CD1c-positive myeloid dendritic cell (primary cell): ENCODE measurements at regions not wholly inside any gene's neighbourhood (a gene's known extent, or its start where the extent isn't known, plus 50 kb on each side); places are given as distances from the start of the nearest gene placed in this dataset.
A peak's percentile ranks its signal among the peaks of the same experiment; 100 is the strongest.

Source experiments
- DNase-seq: peaks from one replicate; pipeline ENCODE4 v3.0.0-alpha.2; 2016; ENCODE audit errors: extremely low spot score

- DNase-seq, result no peak
These were observed 66.3 kb upstream of the UFM1 start for GRCh38 chr13:38283346-38283745.

GRCh38 chr13:38265132-38265497 lies 84.5 kb upstream of the UFM1 start:
- no peak for DNase-seq

GRCh38 chr13:38264363-38265131 lies 85.1 kb upstream of the UFM1 start:
- DNase-seq, result no peak

- no peak for DNase-seq
These were observed 87.4 kb upstream of the UFM1 start for GRCh38 chr13:38262211-38262610.

GRCh38 chr13:38255600-38255999 lies 94.1 kb upstream of the UFM1 start:
- no peak for DNase-seq

DNA sequence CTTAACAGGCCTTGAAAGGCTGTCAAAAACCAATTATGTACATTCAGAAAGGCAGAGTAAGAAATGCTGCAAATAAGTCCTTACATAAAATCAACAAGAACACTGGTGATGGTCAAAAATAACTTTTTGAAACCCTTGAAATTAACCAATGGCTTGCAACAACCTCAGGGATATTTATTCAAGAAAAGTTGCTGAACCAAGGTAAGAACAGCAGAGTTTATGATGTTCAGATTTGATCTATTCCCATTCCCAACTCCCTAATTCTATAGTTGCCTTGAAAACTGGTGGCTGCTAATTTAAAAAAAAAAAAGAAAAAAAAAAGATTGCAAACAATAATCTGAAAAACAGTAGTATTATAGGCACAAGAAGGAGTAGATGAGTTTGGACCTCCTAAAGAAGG lies 109.8 kb upstream of the UFM1 start:
- no peak for DNase-seq

DNA sequence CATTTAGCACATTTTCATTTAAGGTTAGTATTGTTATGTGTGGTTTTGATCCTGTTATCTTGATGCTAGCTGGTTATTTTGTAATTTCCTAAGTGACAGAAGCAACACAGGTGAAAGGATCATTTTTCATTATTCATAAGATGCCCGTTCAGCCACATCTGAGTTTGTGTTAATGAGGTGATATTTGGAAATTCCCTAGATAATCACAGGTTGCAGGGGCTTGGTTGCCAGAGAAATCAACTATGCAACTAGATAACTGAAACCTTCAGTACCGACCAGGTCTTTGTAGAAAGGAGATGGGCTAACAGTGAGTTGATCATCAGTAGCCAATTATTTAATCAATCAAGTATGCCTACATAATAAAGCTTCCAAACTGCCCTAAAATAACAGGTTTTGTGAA lies 121.3 kb upstream of the UFM1 start:
- DNase-seq, result no peak

GRCh38 chr13:38226496-38226895 lies 123.2 kb upstream of the UFM1 start:
- DNase-seq, result no peak

GRCh38 chr13:38223089-38223488 lies 126.6 kb upstream of the UFM1 start:
- no peak for DNase-seq

DNA sequence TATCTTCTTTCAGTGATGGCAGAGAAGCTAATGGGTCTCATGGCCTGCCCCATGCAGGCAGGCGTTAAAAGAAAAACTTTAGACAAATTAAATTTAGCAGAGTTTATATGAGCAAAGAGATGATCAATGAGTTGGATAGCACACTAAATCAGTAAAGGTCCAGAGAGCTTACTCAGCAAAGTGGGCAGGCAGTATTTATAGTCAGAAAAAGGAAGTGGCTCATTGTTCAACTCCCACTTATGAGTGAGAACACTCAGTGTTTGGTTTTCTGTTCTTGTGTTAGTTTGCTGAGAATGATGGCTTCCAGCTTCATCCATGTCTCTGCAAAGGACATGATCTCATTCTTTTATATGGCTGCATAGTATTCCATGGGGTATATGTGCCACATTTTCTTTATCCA lies 128.5 kb upstream of the UFM1 start:
- DNase-seq, result peak; percentile 20

GRCh38 chr13:38216181-38216580 lies 133.5 kb upstream of the UFM1 start:
- DNase-seq, result no peak

DNA sequence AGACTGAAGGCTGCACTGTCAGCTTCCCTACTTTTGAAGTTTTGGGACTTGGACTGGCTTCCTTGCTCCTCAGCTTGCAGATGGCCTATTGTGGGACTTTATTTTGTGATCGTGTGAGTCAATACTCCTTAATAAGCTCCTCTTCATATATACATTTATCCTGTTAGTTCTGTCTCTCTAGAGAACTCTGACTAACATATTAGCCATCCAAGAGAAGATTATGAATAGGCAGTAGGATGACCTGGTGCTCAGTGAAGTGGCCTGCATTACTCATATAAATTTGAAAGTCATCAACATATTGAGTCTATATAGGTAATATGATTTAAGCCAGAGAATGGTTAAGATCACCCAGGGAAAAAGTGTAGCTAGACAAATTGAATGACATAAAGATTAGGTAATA lies 136.3 kb upstream of the UFM1 start:
- DNase-seq, result no peak

- DNase-seq, result no peak
These were observed 138.6 kb upstream of the UFM1 start for GRCh38 chr13:38210928-38211596.

DNA sequence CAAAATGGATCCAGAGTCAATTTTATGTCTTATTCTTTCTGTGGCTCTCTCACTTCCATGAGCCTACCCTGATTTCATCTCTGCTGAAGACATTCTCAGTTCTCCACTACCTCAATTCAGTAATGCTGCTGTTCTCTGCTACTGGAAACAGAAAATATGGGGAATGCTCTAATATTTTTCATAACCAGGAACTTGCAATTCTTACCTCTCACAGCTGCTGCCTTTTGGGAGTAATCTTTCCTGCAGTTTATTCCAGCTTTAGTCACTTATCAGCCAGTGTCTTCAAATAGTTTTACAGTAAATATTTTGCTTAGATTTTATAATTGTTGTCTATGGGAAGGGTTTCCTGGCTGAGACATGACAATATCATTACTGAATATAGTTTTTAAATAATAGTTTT lies 145.1 kb upstream of the UFM1 start:
- no peak for DNase-seq

GRCh38 chr13:38202740-38203139 lies 146.9 kb upstream of the UFM1 start:
- DNase-seq, result no peak

GRCh38 chr13:38191016-38191415 lies 158.6 kb upstream of the UFM1 start:
- no peak for DNase-seq

DNA sequence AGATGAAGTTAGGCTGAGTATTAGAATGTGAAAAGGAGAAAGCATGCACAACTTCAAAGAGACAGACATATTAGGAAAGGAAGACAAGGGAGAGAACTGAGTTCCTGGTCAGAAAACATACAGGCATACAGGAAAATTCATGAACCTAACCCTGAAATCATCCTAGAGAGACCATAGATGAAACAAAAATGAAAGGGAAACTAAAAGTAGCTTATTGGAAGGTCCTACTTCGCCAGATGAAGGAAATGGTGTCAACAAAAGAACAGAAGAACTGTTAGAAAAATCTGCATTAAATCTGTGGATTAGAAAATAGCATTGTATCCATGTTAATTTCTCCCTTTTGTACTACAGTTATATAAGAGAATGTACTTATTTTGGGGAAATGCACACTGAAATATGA lies 169.0 kb upstream of the UFM1 start:
- no peak for DNase-seq

- DNase-seq, result no peak
These were observed 169.5 kb upstream of the UFM1 start for GRCh38 chr13:38180126-38180525.

DNA sequence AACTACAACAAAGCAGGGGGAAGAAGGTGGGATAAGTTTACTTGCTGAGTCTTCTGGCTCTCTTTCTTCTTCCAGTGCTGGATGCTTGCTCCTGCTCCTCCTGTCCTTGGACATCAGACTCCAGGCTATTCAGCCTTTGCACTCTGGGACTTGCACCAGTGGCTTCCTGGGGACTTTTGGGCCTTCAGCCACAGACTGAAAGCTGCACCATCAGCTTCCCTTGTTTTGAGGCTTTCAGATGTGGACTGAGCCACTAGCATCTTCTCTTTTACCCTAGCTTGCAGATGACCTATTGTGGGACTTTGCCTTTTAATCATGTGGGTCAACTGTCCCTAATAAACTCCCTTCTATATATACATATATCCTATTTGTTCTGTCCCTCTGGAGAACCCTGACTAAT lies 173.0 kb upstream of the UFM1 start:
- no peak for DNase-seq

DNA sequence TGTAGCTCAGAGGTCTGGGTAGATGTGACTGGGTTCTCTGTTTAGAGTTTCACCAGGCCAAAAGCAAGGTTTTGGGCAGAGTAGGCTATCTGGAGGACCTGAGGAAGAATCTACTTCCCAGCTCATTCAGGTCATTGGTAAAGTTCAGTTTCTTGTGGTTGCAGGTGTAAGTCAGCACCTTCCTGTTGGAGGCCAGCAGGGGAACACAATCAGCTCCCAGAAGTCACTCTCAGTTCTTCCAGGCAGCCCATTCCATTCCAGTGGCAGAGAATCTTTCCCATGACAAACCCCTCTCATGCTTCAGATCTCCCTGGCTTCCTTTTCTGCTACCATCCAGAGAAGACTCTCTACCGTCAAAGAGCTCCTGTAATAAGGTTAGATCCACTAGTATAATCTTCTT lies 176.2 kb upstream of the UFM1 start:
- DNase-seq, result no peak

DNA sequence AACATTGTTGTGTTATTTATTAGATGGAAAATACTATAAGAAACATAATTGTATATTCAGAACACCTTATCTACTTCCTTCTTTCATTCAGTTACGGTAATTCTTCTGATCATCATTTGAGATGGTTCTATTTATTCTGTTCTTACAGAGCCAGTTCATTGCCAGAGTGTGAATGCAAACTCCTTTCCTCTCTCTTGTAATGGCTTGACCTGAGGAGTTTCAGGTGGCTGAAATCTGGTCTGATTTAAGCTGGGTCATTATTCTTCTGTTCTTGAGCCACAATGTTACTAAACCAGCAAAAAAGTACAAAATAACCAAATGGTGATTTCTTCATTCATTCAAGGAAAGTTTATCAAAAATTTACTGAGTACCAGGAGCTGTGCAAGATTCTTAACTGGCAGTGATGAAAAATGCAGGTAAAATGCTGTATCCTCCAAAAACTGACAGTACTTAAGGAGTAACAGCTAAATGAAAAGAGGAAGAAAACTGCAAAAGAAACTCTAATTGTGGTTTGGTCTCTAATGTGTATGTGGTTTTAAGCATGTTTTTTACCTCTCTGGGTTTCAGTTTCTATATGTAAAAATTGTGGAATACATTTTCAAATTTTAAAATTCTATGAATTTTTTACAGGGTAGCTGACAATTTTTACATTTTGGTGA lies 182.4 kb upstream of the UFM1 start:
- no peak for DNase-seq

GRCh38 chr13:38166116-38166515 lies 183.5 kb upstream of the UFM1 start:
- DNase-seq, result no peak

GRCh38 chr13:38160131-38160530 lies 189.5 kb upstream of the UFM1 start:
- no peak for DNase-seq
